HG02852 (cell line): ENCODE measurements at regions not wholly inside any gene's neighbourhood (a gene's known extent, or its start where the extent isn't known, plus 50 kb on each side); places are given as distances from the start of the nearest gene placed in this dataset.
A peak's percentile ranks its signal among the peaks of the same experiment; 100 is the strongest.
"Not testable (repeated sequence)": the region's sequence is repeated elsewhere in the genome, so short reads cannot be mapped to it uniquely, and the experiment has no call there.

ENCODE experiments used
- ATAC-seq: cut with Tn5 transposase; IDR thresholded peaks from one replicate; pipeline ENCODE4 v1.9.1; 2021; ENCODE audit warnings: mild to moderate bottlenecking, moderate library complexity; ENCODE audit not compliant: unreplicated experiment

DNA sequence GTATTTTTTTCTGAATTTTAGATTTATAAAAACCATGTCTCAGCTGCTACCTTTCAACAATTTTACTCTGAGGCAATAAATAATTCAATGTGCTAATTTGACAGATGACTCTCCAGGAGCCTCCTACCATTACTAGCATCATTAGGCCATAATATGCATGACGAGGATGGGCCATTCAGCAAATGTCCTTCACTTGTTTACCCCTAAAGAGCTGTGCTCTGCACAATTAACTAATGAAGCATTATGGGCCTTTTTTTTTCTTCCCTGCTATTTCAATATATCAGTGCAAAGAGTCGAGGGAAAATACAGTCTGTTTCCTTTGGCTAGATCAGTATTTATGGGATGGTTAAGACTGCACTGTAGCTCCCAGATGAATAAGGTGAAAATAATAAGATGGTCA, 627.2 kb downstream of the ISL1 start:
- no peak for ATAC-seq

- no peak for ATAC-seq
Measured at GRCh38 chr5:52013523-52013922, 630.3 kb downstream of the ISL1 start.

GRCh38 chr5:52015760-52016159, 632.5 kb downstream of the ISL1 start:
- no peak for ATAC-seq

DNA sequence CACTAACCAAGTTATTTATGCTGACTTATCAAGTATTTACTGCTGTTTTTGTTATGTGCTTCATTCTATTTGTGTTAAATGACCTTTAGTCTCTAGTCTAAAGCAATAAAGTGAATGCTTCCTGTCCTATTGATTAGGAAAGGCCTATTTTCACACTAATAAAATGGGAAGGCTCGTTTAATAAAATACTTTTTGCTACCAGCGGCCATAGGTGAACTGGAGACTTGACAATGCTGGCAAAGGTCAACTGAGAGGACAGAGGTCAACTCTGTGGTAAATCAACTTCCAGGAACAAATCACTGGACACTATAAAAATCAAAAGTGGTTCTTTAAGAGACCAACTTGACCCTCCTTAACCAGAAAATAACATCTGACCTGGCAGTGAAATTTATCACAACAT, 634.3 kb downstream of the ISL1 start:
- ATAC-seq = no peak

DNA sequence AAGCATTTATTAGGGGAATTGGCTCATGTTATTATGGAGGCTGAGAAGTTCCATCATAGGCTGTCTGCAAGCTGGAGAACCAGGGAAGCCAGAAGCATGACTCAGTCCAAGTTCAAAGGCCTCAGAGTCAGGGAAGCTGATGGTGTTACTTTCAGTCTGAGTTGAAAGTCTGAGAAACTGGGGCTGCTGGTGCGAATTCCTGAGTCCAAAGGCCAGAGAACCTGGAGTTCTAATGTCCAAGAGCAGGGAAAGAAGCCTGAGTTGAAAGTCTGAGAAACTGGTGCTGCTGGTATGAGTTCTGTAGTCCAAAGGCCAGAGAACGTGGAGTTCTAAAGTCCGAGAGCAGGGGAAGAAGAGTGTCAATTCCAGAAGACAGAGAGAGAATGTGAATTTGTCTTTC, 641.1 kb downstream of the ISL1 start:
- no peak for ATAC-seq

DNA sequence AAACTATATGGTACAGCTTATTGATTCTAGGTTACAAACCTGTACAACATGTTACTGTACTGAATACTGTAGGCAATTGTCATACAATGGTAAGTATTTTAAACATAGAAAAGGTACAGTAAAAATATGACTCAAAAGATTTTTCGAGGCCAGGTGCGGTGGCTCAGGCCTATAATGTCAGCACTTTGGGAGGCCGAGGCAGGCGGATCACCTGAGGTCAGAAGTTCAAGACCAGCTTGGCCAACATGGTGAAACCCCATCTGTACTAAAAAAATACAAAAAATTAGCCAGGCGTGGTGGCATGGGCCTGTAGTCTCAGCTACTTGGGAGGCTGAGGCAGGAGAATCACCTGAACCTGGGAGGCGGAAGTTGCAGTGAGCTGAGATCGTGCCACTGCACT, 646.6 kb downstream of the ISL1 start:
- not testable (repeated sequence) for ATAC-seq

GRCh38 chr5:52041842-52042241, 658.6 kb downstream of the ISL1 start:
- no peak for ATAC-seq

DNA sequence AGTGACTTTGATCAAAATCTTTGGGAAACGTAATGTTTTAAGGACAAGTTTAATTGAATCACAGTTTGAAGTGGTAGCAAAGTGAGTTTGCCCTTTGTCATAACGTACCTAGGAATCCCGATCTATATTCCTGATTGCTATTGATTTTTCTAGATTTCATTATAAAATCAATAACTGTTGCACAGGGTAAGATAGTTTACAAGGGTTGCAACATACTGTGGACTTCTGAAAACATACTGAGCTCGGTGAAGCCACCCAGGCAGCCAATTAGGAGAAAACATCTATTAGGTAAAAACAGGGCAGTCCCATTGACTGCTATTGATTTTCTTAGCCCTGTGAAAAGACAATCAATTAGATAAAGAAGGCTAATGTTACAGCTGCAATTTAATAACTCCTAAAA, 659.9 kb downstream of the ISL1 start:
- no peak for ATAC-seq

DNA sequence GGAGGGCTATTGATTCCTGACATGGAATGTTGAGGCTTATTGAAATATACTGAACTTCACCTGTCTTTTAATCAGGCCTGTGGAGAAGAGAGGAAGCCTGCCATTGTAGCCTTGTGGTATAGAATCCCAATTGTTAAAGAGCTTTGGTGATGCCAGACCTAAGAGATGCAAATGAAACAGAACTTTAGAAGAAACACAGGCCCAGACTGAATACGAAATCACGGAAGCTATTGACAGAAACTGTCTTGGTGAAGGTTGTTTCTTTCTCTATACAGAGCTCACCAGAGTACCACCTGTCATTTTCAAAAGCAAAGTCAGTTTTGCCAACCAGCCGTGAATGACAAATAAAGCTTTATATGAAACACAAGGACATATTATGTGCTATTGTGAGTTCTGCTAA, 660.3 kb downstream of the ISL1 start:
- ATAC-seq = no peak

GRCh38 chr5:52051759-52052158, 668.5 kb downstream of the ISL1 start:
- ATAC-seq = no peak

DNA sequence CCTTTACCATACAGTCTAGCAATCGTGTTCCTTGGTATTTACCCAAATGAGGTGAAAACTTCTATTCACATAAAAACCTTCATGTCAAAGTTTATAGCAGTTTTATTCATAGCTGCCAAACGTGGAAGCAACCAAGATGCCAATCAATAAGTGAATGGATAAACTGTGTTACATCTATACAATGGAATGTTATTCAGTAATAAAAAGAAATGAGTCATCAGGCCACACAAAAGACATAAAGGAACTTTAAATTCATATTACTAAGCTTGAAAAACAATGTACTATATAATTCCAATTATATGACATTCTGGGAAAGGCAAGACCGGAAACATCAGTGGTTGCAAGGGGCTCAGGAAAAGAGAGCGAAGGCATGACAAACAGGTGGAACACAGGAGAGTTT, 679.9 kb downstream of the ISL1 start:
- ATAC-seq = no peak

GRCh38 chr5:52065182-52065581, 681.9 kb downstream of the ISL1 start:
- ATAC-seq = peak; percentile 54

DNA sequence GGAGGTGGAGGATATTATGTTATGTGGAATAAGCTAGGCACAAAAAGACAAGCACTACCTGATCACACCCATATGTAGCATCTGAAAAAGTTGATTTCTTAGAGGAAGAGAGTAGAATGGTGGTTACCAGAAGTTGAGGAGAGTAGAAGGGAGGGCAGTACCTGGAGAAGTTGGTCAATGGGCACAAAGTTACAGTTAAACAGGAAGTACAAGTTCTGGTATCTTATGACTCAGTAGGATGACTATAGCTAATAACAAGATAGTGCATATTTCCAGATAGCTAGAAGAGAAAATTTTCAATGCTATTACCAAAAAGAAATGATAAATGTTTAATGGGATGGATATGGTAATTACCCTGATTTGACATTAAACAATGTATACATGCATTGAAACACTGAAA, 686.7 kb downstream of the ISL1 start:
- ATAC-seq = no peak

GRCh38 chr5:52073993-52074689, 690.9 kb downstream of the ISL1 start:
- no peak for ATAC-seq

DNA sequence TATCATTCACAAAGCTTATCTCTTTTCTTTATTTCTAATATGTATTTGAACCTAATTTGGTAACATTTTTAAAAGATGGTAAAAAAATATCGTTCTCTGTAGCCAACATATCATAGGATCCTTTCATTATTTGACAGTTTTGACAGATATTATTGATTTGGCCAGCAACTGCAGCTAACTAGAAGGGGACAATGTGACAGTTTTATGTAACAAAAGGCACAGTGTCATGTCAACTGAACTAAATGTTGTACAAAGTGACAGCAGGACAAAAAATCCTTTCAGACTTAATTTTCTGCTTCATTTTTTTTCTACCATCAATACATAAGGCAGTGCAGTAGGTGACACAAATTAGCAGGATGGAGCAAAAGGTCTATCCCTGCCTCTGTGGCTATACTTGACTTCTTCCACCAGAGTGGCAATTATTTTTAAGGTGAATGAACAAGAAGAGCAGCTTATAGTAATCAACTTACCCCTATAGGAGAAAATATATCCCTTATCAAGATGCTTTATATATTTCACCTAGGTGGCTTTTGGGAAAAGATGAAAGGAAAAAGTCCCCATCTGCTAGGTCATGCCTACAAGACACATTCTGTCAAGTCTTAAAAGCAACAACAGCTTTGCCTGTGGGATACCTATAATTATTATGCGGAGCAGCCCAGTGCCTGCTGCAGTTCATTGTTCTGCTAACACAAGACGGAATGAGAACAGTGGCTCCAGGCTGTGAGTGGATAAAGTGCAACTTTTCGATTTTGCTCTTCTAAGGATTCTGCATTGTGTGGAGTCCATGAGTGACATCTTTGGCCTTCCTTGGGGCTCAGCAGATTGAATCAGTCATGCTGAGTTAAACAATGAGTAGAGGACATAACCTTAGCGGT, 694.9 kb downstream of the ISL1 start:
- no peak for ATAC-seq

DNA sequence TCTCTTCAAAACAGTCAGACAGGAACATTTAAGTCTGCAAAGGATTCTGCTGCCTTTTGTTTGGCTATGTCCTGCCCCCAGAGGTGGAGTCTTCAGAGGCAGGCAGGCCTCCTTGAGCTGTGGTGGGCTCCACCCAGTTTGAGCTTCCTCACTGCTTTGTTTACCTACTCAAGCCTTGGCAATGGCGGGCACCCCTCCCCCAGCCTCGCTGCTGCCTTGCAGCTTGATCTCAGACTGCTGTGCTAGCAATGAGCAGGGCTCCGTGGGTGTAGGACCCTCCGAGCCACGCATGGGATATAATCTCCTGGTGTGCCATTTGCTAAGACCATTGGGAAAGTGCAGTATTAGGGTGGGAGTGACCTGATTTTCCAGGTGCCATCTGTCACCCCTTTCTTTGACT, 685.4 kb upstream of the ITGA1 start:
- not testable (repeated sequence) for ATAC-seq

GRCh38 chr5:52107210-52107905, 680.4 kb upstream of the ITGA1 start:
- ATAC-seq = no peak

GRCh38 chr5:52119768-52120167, 667.9 kb upstream of the ITGA1 start:
- no peak for ATAC-seq

DNA sequence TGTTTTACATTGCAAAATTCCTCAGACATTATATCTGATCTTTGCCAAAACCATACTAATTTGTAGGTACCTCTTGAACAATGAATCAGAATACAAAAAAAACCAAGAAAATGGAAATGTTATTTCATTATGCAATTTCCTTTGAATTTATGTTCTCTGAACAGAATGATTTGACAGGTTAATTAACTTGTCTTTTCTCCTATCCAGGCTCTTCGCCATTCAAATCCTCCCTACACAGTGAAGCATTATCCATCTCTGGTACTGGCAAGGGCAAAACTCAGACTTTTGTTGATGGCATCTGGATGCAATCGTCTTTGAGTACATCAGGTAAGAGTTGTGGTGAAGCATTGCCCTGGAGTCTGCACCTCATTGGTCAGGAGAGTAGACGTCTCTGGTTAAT, 655.7 kb upstream of the ITGA1 start:
- no peak for ATAC-seq

- no peak for ATAC-seq
Measured at GRCh38 chr5:52134013-52134650, 653.6 kb upstream of the ITGA1 start.

DNA sequence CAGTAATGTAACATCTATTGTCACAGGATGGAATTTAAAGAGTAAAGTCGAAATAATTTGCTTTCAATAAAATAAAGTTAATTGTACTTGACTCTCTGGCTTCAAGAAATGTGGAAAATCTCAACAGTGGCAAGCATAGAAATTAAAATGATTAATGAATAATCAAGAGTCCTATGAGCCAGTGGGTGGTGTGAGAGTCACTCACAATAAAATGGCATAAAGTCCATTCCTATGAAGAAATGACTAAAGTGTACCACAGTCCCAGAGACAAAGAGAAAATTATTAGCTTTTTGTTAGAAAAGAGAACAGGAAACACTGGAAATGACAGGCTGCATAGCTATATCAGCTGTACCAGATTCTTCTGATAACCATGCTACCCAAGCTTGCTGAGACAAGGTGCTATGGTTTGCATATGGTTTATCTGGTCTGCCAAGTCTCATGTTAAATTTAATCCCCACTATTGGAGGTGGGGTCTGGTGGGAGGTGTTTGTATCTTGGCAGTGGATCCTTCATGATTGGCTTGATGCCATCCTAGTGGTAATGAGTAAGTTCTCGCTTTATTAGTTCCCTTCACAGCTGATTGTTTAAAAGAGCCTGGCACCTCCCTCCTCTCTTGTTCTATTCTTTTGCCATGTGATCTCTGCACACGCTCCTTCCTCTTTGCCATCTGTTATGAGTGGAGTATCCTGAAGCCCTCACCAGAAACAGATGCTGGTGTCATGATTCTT, 647.7 kb upstream of the ITGA1 start:
- ATAC-seq = no peak
